ENCODE measurements at regions not wholly inside any gene's neighbourhood (a gene's known extent, or its start where the extent isn't known, plus 50 kb on each side); places are given as distances from the start of the nearest gene placed in this dataset.

- CTCF ChIA-PET = no interaction called here
- ATAC-seq = no peak
- no peaks in the 10 kb centered on the region for H3K27me3 Mint-ChIP-seq
- no peaks in the 10 kb centered on the region for H3K4me1 Mint-ChIP-seq (ENCODE audit: low read depth)
- TF ChIP-seq CTCF (IDR thresholded peaks at IDR 0.05) = no peak
- POLR2A ChIA-PET = no interaction called here
- H3K36me3 Mint-ChIP-seq (ENCODE audit: low read depth) = no peaks in the 10 kb centered on the region
- DNase-seq = no peak
- peaks cover 5% of the 10 kb centered on the region for H3K9me3 Mint-ChIP-seq
- no peak overlapping the region for H3K27ac Mint-ChIP-seq
- intact Hi-C loops (cut with micrococcal nuclease) = no loop called here
- H3K4me3 Mint-ChIP-seq = no peak overlapping the region
These were observed 742.5 kb downstream of the NXPH1 start for GRCh38 chr7:9175871-9176270.

GRCh38 chr7:9181356-9181755 lies 747.9 kb downstream of the NXPH1 start:
- POLR2A ChIA-PET = no interaction called here
- no peak for TF ChIP-seq CTCF (IDR thresholded peaks at IDR 0.05)
- no peaks in the 10 kb centered on the region for H3K36me3 Mint-ChIP-seq (ENCODE audit: low read depth)
- DNase-seq (no peak), ATAC-seq (no peak)
- CTCF ChIA-PET = no interaction called here
- H3K4me1 Mint-ChIP-seq (ENCODE audit: low read depth) = no peaks in the 10 kb centered on the region
- intact Hi-C loops (cut with micrococcal nuclease) = no loop called here
- no peaks in the 10 kb centered on the region for H3K27me3 Mint-ChIP-seq
- H3K4me3 Mint-ChIP-seq = no peak overlapping the region
- no peak overlapping the region for H3K27ac Mint-ChIP-seq
- peaks cover 1% of the 10 kb centered on the region for H3K9me3 Mint-ChIP-seq

GRCh38 chr7:9186730-9187129 lies 753.3 kb downstream of the NXPH1 start:
- ChIA-PET CTCF (no interaction called here), POLR2A (no interaction called here)
- Mint-ChIP-seq H3K27me3 (no peaks in the 10 kb centered on the region), H3K27ac (no peak overlapping the region), H3K36me3 (ENCODE audit: low read depth) (no peaks in the 10 kb centered on the region), H3K4me3 (no peak overlapping the region), H3K9me3 (peaks cover 4% of the 10 kb centered on the region), H3K4me1 (ENCODE audit: low read depth) (no peaks in the 10 kb centered on the region)
- no peak for DNase-seq
- ATAC-seq = no peak
- intact Hi-C loops (cut with micrococcal nuclease) = no loop called here
- no peak for TF ChIP-seq CTCF (IDR thresholded peaks at IDR 0.05)

GRCh38 chr7:9189703-9190102 lies 756.3 kb downstream of the NXPH1 start:
- ATAC-seq (no peak), DNase-seq (no peak)
- H3K27me3 Mint-ChIP-seq = no peaks in the 10 kb centered on the region
- no peak overlapping the region for H3K27ac Mint-ChIP-seq
- POLR2A ChIA-PET = no interaction called here
- TF ChIP-seq CTCF (IDR thresholded peaks at IDR 0.05) = no peak
- no peak overlapping the region for H3K4me3 Mint-ChIP-seq
- H3K36me3 Mint-ChIP-seq (ENCODE audit: low read depth) = no peaks in the 10 kb centered on the region
- intact Hi-C loops (cut with micrococcal nuclease) = no loop called here
- H3K4me1 Mint-ChIP-seq (ENCODE audit: low read depth) = no peaks in the 10 kb centered on the region
- H3K9me3 Mint-ChIP-seq = peaks cover 7% of the 10 kb centered on the region
- CTCF ChIA-PET = no interaction called here

GRCh38 chr7:9192969-9193368 lies 759.6 kb downstream of the NXPH1 start:
- intact Hi-C loops (cut with micrococcal nuclease) = no loop called here
- no peaks in the 10 kb centered on the region for H3K27me3 Mint-ChIP-seq
- ATAC-seq (no peak), DNase-seq (no peak)
- POLR2A ChIA-PET = no interaction called here
- no peaks in the 10 kb centered on the region for H3K4me1 Mint-ChIP-seq (ENCODE audit: low read depth)
- no peak for TF ChIP-seq CTCF (IDR thresholded peaks at IDR 0.05)
- no peaks in the 10 kb centered on the region for H3K36me3 Mint-ChIP-seq (ENCODE audit: low read depth)
- H3K9me3 Mint-ChIP-seq = peaks cover 7% of the 10 kb centered on the region
- no peak overlapping the region for H3K27ac Mint-ChIP-seq
- H3K4me3 Mint-ChIP-seq = no peak overlapping the region
- CTCF ChIA-PET = no interaction called here
